ENCODE measurements at regions not wholly inside any gene's neighbourhood (a gene's known extent, or its start where the extent isn't known, plus 50 kb on each side); places are given as distances from the start of the nearest gene placed in this dataset.

- ChIA-PET POLR2A (no interaction called here), CTCF (no interaction called here)
- no peak for DNase-seq (ENCODE audit: low read depth, low spot score)
- H3K27ac ChIP-seq (ENCODE audit: low read depth, low read length): no peak overlapping the region
- no peak for TF ChIP-seq CTCF (IDR thresholded peaks at IDR 0.05; ENCODE audit: low read depth, low read length)
- H3K4me3 ChIP-seq (ENCODE audit: low read depth, low read length): no peak overlapping the region
- H3K9me3 ChIP-seq (ENCODE audit: control insufficient read depth, insufficient read depth, low read length): peaks cover 14% of the 10 kb centered on the region
- no peaks in the 10 kb centered on the region for H3K27me3 ChIP-seq (ENCODE audit: control insufficient read depth, insufficient read depth, low read length)
These were observed 70.4 kb upstream of the UQCRFS1 start for GRCh38 chr19:29283366-29283765.

- H3K27ac ChIP-seq (ENCODE audit: low read depth, low read length): no peak overlapping the region
- peaks cover 32% of the 10 kb centered on the region for H3K9me3 ChIP-seq (ENCODE audit: control insufficient read depth, insufficient read depth, low read length)
- H3K4me3 ChIP-seq (ENCODE audit: low read depth, low read length): no peak overlapping the region
- ChIA-PET POLR2A (no interaction called here), CTCF (no interaction called here)
- no peak for TF ChIP-seq CTCF (IDR thresholded peaks at IDR 0.05; ENCODE audit: low read depth, low read length)
- DNase-seq (ENCODE audit: low read depth, low spot score): no peak
- no peaks in the 10 kb centered on the region for H3K27me3 ChIP-seq (ENCODE audit: control insufficient read depth, insufficient read depth, low read length)
These were observed 72.3 kb upstream of the UQCRFS1 start for GRCh38 chr19:29285187-29285687.

GRCh38 chr19:29285878-29286277 lies 72.9 kb upstream of the UQCRFS1 start:
- ChIA-PET CTCF (no interaction called here), POLR2A (no interaction called here)
- TF ChIP-seq CTCF (IDR thresholded peaks at IDR 0.05; ENCODE audit: low read depth, low read length): no peak
- Histone ChIP-seq H3K9me3 (ENCODE audit: control insufficient read depth, insufficient read depth, low read length) (peaks cover 37% of the 10 kb centered on the region), H3K4me3 (ENCODE audit: low read depth, low read length) (no peak overlapping the region), H3K27ac (ENCODE audit: low read depth, low read length) (no peak overlapping the region), H3K27me3 (ENCODE audit: control insufficient read depth, insufficient read depth, low read length) (no peaks in the 10 kb centered on the region)
- DNase-seq (ENCODE audit: low read depth, low spot score): no peak

- Histone ChIP-seq H3K4me3 (ENCODE audit: low read depth, low read length) (no peak overlapping the region), H3K27ac (ENCODE audit: low read depth, low read length) (no peak overlapping the region), H3K9me3 (ENCODE audit: control insufficient read depth, insufficient read depth, low read length) (peaks cover 38% of the 10 kb centered on the region), H3K27me3 (ENCODE audit: control insufficient read depth, insufficient read depth, low read length) (no peaks in the 10 kb centered on the region)
- POLR2A ChIA-PET: no interaction called here
- DNase-seq (ENCODE audit: low read depth, low spot score): no peak
- CTCF ChIA-PET: no interaction called here
- TF ChIP-seq CTCF (IDR thresholded peaks at IDR 0.05; ENCODE audit: low read depth, low read length): no peak
These were observed 74.1 kb upstream of the UQCRFS1 start for GRCh38 chr19:29287061-29287460.

GRCh38 chr19:29288256-29288655 lies 75.3 kb upstream of the UQCRFS1 start:
- no peak for DNase-seq (ENCODE audit: low read depth, low spot score)
- Histone ChIP-seq H3K27ac (ENCODE audit: low read depth, low read length) (no peak overlapping the region), H3K4me3 (ENCODE audit: low read depth, low read length) (no peak overlapping the region), H3K27me3 (ENCODE audit: control insufficient read depth, insufficient read depth, low read length) (no peaks in the 10 kb centered on the region), H3K9me3 (ENCODE audit: control insufficient read depth, insufficient read depth, low read length) (peaks cover 47% of the 10 kb centered on the region)
- POLR2A ChIA-PET: no interaction called here
- TF ChIP-seq CTCF (IDR thresholded peaks at IDR 0.05; ENCODE audit: low read depth, low read length): no peak
- CTCF ChIA-PET: no interaction called here
